Neural cell (in vitro differentiated cells): ENCODE measurements at regions not wholly inside any gene's neighbourhood (a gene's known extent, or its start where the extent isn't known, plus 50 kb on each side); places are given as distances from the start of the nearest gene placed in this dataset.

ENCODE experiments used
- EP300 ChIP-seq: fragments of 450-650 bp; conservative IDR thresholded peaks from 2 replicates; pipeline ENCODE4 v1.6.1; 2014; ENCODE audit warnings: antibody characterized with exemption, mild to moderate bottlenecking, moderate library complexity; ENCODE audit not compliant: poor library complexity, severe bottlenecking
- EZH2 ChIP-seq: fragments of 200-600, 300-800 bp; shearing (Covaris generic), sonication (generic); IDR thresholded peaks from 2 replicates; pipeline ENCODE4 v1.6.1; 2014; ENCODE audit warnings: antibody characterized with exemption, low read length, borderline replicate concordance, mild to moderate bottlenecking; ENCODE audit not compliant: insufficient read depth, poor library complexity, severe bottlenecking
- MXI1 ChIP-seq: fragments of 450-650 bp; conservative IDR thresholded peaks from 2 replicates; pipeline ENCODE4 v1.6.1; 2014; ENCODE audit warnings: antibody characterized with exemption, mild to moderate bottlenecking; ENCODE audit not compliant: poor library complexity, severe bottlenecking
- RAD21 ChIP-seq: fragments of 450-650 bp; conservative IDR thresholded peaks from 2 replicates; pipeline ENCODE4 v1.6.1; 2014; ENCODE audit warnings: antibody characterized with exemption, mild to moderate bottlenecking, moderate library complexity
- TAF1 ChIP-seq: IDR thresholded peaks from 2 replicates; pipeline ENCODE4 v1.6.1; 2012; ENCODE audit warnings: low read depth
- TF ChIP-seq, protein P1 (sequence below): IDR thresholded peaks from 2 replicates; pipeline ENCODE4 v1.6.1; 2012; ENCODE audit warnings: borderline replicate concordance
- TF ChIP-seq, protein P2 (sequence below): fragments of 450-650 bp; IDR thresholded peaks from 2 replicates; pipeline ENCODE4 v1.5.1; 2014; ENCODE audit warnings: antibody characterized with exemption, mild to moderate bottlenecking, moderate library complexity; ENCODE audit not compliant: poor library complexity, severe bottlenecking

DNA sequence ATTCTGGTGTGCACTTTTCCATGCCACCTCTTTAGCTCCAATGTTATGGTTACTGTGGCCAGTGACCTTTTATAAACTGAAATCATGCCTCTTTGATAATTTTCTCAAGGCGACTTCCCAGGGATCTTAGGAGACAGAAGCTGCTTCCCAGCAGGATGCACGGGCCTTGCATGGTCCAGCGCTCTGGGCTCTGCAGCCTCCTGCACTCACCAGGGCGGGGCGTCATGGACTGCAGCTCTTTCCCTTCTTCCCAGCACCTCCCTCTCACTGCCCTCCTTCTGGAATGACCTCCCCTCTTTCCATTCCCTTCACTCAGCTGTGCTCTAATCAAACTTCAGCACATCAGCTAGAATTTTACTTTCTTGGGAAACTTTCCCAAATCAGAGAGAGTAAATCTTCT lies 318.3 kb downstream of the IRS2 start:
- TF ChIP-seq, protein P1, sequence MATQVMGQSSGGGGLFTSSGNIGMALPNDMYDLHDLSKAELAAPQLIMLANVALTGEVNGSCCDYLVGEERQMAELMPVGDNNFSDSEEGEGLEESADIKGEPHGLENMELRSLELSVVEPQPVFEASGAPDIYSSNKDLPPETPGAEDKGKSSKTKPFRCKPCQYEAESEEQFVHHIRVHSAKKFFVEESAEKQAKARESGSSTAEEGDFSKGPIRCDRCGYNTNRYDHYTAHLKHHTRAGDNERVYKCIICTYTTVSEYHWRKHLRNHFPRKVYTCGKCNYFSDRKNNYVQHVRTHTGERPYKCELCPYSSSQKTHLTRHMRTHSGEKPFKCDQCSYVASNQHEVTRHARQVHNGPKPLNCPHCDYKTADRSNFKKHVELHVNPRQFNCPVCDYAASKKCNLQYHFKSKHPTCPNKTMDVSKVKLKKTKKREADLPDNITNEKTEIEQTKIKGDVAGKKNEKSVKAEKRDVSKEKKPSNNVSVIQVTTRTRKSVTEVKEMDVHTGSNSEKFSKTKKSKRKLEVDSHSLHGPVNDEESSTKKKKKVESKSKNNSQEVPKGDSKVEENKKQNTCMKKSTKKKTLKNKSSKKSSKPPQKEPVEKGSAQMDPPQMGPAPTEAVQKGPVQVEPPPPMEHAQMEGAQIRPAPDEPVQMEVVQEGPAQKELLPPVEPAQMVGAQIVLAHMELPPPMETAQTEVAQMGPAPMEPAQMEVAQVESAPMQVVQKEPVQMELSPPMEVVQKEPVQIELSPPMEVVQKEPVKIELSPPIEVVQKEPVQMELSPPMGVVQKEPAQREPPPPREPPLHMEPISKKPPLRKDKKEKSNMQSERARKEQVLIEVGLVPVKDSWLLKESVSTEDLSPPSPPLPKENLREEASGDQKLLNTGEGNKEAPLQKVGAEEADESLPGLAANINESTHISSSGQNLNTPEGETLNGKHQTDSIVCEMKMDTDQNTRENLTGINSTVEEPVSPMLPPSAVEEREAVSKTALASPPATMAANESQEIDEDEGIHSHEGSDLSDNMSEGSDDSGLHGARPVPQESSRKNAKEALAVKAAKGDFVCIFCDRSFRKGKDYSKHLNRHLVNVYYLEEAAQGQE: no peak
- TF ChIP-seq, protein P2, sequence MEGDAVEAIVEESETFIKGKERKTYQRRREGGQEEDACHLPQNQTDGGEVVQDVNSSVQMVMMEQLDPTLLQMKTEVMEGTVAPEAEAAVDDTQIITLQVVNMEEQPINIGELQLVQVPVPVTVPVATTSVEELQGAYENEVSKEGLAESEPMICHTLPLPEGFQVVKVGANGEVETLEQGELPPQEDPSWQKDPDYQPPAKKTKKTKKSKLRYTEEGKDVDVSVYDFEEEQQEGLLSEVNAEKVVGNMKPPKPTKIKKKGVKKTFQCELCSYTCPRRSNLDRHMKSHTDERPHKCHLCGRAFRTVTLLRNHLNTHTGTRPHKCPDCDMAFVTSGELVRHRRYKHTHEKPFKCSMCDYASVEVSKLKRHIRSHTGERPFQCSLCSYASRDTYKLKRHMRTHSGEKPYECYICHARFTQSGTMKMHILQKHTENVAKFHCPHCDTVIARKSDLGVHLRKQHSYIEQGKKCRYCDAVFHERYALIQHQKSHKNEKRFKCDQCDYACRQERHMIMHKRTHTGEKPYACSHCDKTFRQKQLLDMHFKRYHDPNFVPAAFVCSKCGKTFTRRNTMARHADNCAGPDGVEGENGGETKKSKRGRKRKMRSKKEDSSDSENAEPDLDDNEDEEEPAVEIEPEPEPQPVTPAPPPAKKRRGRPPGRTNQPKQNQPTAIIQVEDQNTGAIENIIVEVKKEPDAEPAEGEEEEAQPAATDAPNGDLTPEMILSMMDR: no peak
- TF ChIP-seq MXI1: no peak
- no peak for TF ChIP-seq RAD21
- no peak for TF ChIP-seq EP300
- TF ChIP-seq EZH2: no peak
- no peak for TF ChIP-seq TAF1
